ENCODE measurements at regions not wholly inside any gene's neighbourhood (a gene's known extent, or its start where the extent isn't known, plus 50 kb on each side); places are given as distances from the start of the nearest gene placed in this dataset. TPM values are rescaled to one million over a fixed set of nuclear protein-coding genes. Genes with fewer than 3 reads are reported as not detected.

Small RNA genes in the stretch of these regions (small RNA-seq; reads per million reads assigned to genes)
- gene AC004866.1 (ENCODE audit: insufficient read length, low read depth, low replicate concordance) = not detected

Measured in B cell (primary cell).